Cardiac fibroblast (primary cell): ENCODE measurements at regions not wholly inside any gene's neighbourhood (a gene's known extent, or its start where the extent isn't known, plus 50 kb on each side); places are given as distances from the start of the nearest gene placed in this dataset.
"Not testable (repeated sequence)": the region's sequence is repeated elsewhere in the genome, so short reads cannot be mapped to it uniquely, and the experiment has no call there.

Experiments
- DNase-seq, 2 donors: peaks; one replicate each; pipeline versions ENCODE4 v3.0.0 to v3.0.0-alpha.2; 2010; ENCODE audit warnings: low read depth in 2 of 2
- H3K4me3 ChIP-seq, 2 donors: replicated peaks in 1 of 2; 1 replicate in 1 of 2; 2 replicates in 1 of 2; pipeline ENCODE4 v1.5.1; 2011; ENCODE audit warnings: low read depth in 2 of 2, low read length in 2 of 2, mild to moderate bottlenecking in 2 of 2, moderate library complexity in 1 of 2
- TF ChIP-seq, protein P1 (sequence below): IDR thresholded peaks from one replicate; pipeline ENCODE4 v1.5.1; 2011; ENCODE audit warnings: low read depth, mild to moderate bottlenecking, low read length, inconsistent platforms

GRCh38 chr6:156219973-156220372 lies 557.2 kb upstream of the ARID1B start:
- no peak for DNase-seq
- H3K4me3 ChIP-seq = no peak overlapping the region
- TF ChIP-seq, protein P1, sequence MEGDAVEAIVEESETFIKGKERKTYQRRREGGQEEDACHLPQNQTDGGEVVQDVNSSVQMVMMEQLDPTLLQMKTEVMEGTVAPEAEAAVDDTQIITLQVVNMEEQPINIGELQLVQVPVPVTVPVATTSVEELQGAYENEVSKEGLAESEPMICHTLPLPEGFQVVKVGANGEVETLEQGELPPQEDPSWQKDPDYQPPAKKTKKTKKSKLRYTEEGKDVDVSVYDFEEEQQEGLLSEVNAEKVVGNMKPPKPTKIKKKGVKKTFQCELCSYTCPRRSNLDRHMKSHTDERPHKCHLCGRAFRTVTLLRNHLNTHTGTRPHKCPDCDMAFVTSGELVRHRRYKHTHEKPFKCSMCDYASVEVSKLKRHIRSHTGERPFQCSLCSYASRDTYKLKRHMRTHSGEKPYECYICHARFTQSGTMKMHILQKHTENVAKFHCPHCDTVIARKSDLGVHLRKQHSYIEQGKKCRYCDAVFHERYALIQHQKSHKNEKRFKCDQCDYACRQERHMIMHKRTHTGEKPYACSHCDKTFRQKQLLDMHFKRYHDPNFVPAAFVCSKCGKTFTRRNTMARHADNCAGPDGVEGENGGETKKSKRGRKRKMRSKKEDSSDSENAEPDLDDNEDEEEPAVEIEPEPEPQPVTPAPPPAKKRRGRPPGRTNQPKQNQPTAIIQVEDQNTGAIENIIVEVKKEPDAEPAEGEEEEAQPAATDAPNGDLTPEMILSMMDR = no peak

DNA sequence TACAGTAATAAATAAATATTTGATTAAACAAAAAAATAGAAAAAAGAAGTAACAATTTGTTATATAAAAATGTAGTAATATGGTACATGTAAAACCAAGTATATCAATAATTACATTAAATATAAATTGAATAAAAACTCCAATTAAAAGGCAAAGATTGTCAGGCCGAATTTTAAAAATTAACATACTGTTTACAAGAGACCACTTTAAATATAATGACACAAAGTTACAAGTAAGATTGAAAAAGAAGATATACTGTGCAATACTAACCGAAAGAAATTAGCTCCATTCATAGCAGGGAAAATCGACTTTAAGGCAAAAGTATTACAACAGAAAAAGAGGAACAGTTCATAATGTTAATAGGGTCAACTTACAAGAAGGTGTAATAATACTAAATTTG lies 571.5 kb upstream of the ARID1B start:
- TF ChIP-seq, protein P1 = no peak
- no peak overlapping the region for H3K4me3 ChIP-seq
- DNase-seq = no peak

- H3K4me3 ChIP-seq = no peak overlapping the region
- DNase-seq = no peak
- TF ChIP-seq, protein P1 = no peak
These were observed 578.0 kb upstream of the ARID1B start for GRCh38 chr6:156199182-156199581.

DNA sequence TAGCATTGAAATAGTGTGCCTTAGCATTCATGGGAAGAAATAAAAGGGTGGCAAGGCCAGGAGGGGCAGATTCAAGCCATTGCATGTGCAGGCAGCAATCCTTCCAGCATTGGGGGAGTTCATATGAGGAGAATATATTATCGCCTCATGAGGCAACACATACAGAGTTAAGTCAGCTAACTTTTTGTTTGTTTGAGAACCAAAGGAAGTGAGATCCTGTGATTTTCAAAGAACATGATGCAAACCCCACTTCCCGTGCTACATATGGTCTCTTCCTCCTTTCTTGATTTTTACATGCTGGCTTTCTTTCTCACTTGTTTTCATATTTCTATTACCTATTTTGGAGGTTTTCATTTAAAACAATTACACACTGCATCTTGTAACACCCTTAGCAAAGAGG lies 579.7 kb upstream of the ARID1B start:
- TF ChIP-seq, protein P1 = no peak
- H3K4me3 ChIP-seq = no peak overlapping the region
- DNase-seq = no peak

- DNase-seq = no peak
- H3K4me3 ChIP-seq = no peak overlapping the region
- TF ChIP-seq, protein P1 = no peak
These were observed 582.2 kb upstream of the ARID1B start for GRCh38 chr6:156194981-156195380.

- no peak for DNase-seq
- no peak overlapping the region for H3K4me3 ChIP-seq
- TF ChIP-seq, protein P1 = no peak
These were observed 583.8 kb upstream of the ARID1B start for GRCh38 chr6:156193381-156193780.

- TF ChIP-seq, protein P1 = no peak
- no peak for DNase-seq
- no peak overlapping the region for H3K4me3 ChIP-seq
These were observed 585.3 kb upstream of the ARID1B start for GRCh38 chr6:156191895-156192294.

- not testable (repeated sequence) for H3K4me3 ChIP-seq, DNase-seq
These were observed 585.8 kb upstream of the ARID1B start for GRCh38 chr6:156191390-156191789.
